Tibial nerve (tissue), 3 donors: ENCODE measurements at regions not wholly inside any gene's neighbourhood (a gene's known extent, or its start where the extent isn't known, plus 50 kb on each side); places are given as distances from the start of the nearest gene placed in this dataset.

Experiments used
- CTCF ChIP-seq, 5 experiments: fragments of 200-600 bp in 3 of 5; fragments of 450-650 bp in 2 of 5; sonication (generic) in 3 of 5; IDR thresholded peaks; one replicate each; pipeline ENCODE4 v1.5.1; 2016 to 2019; ENCODE audit warnings: antibody characterized with exemption in 5 of 5, mild to moderate bottlenecking in 3 of 5, moderate library complexity in 2 of 5
- POLR2A ChIP-seq, 2 donors: fragments of 450-650 bp; IDR thresholded peaks; one replicate each; pipeline ENCODE4 v1.6.1; 2017; ENCODE audit warnings: antibody characterized with exemption in 2 of 2, mild to moderate bottlenecking in 2 of 2, moderate library complexity in 2 of 2

GRCh38 chr2:226618544-226618874 is 181.1 kb downstream of the IRS1 start:
- no peak for TF ChIP-seq CTCF (IDR thresholded peaks at IDR 0.05)
- TF ChIP-seq POLR2A (IDR thresholded peaks at IDR 0.05) = no peak
